Body of pancreas (tissue), 4 donors: ENCODE measurements at regions not wholly inside any gene's neighbourhood (a gene's known extent, or its start where the extent isn't known, plus 50 kb on each side); places are given as distances from the start of the nearest gene placed in this dataset.

ENCODE experiments used
- ATAC-seq: fragments of 150-250 bp; one replicate; pipeline ENCODE4 v1.9.1; 2016
- DNase-seq, 4 donors: peaks; one replicate each; pipeline ENCODE4 v3.0.0-alpha.2; 2019
- H3K27ac ChIP-seq, 4 donors: fragments of 200-600 bp; sonication (generic); 1 replicate in 3 of 4; 2 replicates in 1 of 4; pipeline versions ENCODE4 v1.5.1 to v1.6.1; 2016 to 2019; ENCODE audit warnings: mild to moderate bottlenecking in 1 of 4, mixed read lengths in 1 of 4, moderate library complexity in 1 of 4
- H3K27me3 ChIP-seq, 2 donors: fragments of 200-600 bp; sonication (generic); one replicate each; pipeline ENCODE4 v1.6.0; 2016; ENCODE audit warnings: mild to moderate bottlenecking in 1 of 2
- H3K36me3 ChIP-seq, 2 donors: fragments of 200-600 bp; sonication (generic); replicated peaks in 1 of 2; 2 replicates each; pipeline ENCODE4 v1.5.1; 2016; ENCODE audit warnings: low read depth in 2 of 2; ENCODE audit not compliant: insufficient read depth in 1 of 2
- H3K4me1 ChIP-seq: fragments of 200-600 bp; sonication (generic); one replicate; pipeline ENCODE4 v1.6.0; 2016
- H3K4me3 ChIP-seq, 2 donors: fragments of 200-600 bp; sonication (generic); 1 replicate in 1 of 2; 2 replicates in 1 of 2; pipeline ENCODE4 v1.5.1; 2016 to 2019
- H3K9me3 ChIP-seq, 3 donors: fragments of 200-600 bp; sonication (generic); 1 replicate in 2 of 3; 2 replicates in 1 of 3; pipeline ENCODE4 v1.5.1; 2016
- POLR2A ChIP-seq, 3 donors: fragments of 450-650 bp; IDR thresholded peaks; one replicate each; pipeline ENCODE4 v1.6.1; 2016; ENCODE audit warnings: antibody characterized with exemption in 3 of 3, mild to moderate bottlenecking in 2 of 3
- WGBS, 2 donors: methylation state at CpG; one replicate each; pipeline ENCODE4 v1.1.5; 2017; 5-methylcytosine and 5-hydroxymethylcytosine counted together
- intact Hi-C: fragments of 100-400 bp; cut with DNase I; formaldehyde crosslinking; loops from one replicate; pipeline ENCODE4 v1.15.1; 2023
- TF ChIP-seq, protein P1 (sequence below), 7 experiments: fragments of 450-650 bp in 4 of 7; fragments of 200-600 bp in 3 of 7; sonication (generic) in 3 of 7; IDR thresholded peaks; one replicate each; pipeline ENCODE4 v1.5.1; 2016 to 2019; ENCODE audit warnings: antibody characterized with exemption in 7 of 7

DNA sequence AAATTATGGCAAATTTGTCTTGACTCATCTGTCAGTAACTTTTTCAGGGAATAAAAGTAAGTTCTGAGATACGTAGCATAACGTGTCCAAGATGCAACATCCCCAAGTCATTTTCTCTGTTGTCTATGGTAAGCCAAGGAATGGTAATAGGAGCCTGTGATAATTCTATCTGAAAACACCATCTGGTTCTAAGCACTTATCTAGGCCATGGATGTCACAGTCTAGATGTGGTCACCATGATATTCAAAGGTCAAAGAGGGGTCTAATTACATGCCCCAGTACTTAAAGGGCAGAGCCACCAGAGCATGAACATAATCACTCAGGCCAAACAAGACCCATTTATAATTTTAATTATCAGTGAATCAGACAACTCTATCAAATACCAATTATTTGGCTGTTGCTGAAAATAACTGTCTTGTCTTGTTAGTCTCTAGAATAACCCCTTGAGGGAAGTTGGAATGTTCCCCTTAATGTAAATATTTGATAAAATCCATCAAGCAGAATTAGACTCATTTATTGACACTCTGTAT, 225.1 kb upstream of the MPPED2 start:
- 73% methylated on average over 2 of the region's 2 CpGs for WGBS, 2 donors
- no peak overlapping the region for H3K27ac ChIP-seq
- no peaks in the 10 kb centered on the region for H3K36me3 ChIP-seq
- H3K27me3 ChIP-seq: no peaks in the 10 kb centered on the region
- intact Hi-C loops: no loop called here
- H3K4me1 ChIP-seq: no peaks in the 10 kb centered on the region
- ATAC-seq (no peak), DNase-seq (no peak)
- H3K9me3 ChIP-seq: no peaks in the 10 kb centered on the region
- TF ChIP-seq, protein P1, sequence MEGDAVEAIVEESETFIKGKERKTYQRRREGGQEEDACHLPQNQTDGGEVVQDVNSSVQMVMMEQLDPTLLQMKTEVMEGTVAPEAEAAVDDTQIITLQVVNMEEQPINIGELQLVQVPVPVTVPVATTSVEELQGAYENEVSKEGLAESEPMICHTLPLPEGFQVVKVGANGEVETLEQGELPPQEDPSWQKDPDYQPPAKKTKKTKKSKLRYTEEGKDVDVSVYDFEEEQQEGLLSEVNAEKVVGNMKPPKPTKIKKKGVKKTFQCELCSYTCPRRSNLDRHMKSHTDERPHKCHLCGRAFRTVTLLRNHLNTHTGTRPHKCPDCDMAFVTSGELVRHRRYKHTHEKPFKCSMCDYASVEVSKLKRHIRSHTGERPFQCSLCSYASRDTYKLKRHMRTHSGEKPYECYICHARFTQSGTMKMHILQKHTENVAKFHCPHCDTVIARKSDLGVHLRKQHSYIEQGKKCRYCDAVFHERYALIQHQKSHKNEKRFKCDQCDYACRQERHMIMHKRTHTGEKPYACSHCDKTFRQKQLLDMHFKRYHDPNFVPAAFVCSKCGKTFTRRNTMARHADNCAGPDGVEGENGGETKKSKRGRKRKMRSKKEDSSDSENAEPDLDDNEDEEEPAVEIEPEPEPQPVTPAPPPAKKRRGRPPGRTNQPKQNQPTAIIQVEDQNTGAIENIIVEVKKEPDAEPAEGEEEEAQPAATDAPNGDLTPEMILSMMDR (IDR thresholded peaks at IDR 0.05): no peak
- TF ChIP-seq POLR2A (IDR thresholded peaks at IDR 0.05): no peak
- no peak overlapping the region for H3K4me3 ChIP-seq

DNA sequence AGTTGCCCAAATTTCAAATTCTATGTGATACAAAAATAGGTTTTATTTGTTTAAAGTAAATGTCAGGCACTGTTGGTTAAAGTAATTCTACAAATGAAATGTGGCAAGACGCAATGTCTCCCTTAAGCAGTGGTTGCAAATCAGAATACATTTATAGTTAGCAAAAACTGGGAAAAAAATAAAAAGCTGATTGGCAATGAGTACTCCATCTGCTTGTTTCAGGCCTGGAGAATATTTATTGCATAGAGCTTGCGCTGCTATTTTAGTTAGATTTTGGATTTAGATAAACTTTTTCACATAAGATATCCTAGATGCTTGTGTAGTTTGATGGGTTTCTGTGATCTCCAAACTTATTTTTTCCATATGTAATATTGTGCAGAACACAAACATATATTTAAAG, 224.0 kb upstream of the MPPED2 start:
- Histone ChIP-seq H3K4me1 (no peaks in the 10 kb centered on the region), H3K36me3 (no peaks in the 10 kb centered on the region), H3K27me3 (no peaks in the 10 kb centered on the region), H3K27ac (no peak overlapping the region), H3K4me3 (no peak overlapping the region), H3K9me3 (no peaks in the 10 kb centered on the region)
- no peak for TF ChIP-seq POLR2A (IDR thresholded peaks at IDR 0.05)
- TF ChIP-seq, protein P1 (IDR thresholded peaks at IDR 0.05): no peak
- DNase-seq (no peak), ATAC-seq (no peak)
- WGBS, 2 donors: 89 to 93% methylated on average over 2 of the region's 2 CpGs
- intact Hi-C loops: no loop called here

DNA sequence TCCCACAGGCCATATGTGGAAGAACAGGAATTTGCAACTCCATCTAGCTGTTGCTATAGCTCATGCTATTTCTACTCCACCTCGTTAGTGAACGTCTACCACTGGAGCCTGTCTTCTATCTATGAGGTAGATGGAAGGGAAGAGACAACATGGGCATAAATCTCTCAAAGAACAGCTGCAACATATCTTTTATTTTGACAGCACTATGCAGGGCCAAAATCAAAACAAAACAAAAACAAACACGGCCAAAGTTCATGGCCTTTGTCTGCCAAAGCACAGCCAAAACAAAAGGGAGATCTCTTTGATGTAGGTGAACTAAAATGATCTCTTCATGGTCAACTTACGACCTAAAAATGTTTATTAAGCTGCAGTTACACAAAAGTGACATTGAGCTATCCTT, 215.2 kb upstream of the MPPED2 start:
- no peak for ATAC-seq
- TF ChIP-seq, protein P1 (IDR thresholded peaks at IDR 0.05): no peak
- no peak for TF ChIP-seq POLR2A (IDR thresholded peaks at IDR 0.05)
- no peak overlapping the region for H3K4me3 ChIP-seq
- H3K9me3 ChIP-seq: no peaks in the 10 kb centered on the region
- DNase-seq: no peak
- no peaks in the 10 kb centered on the region for H3K27me3 ChIP-seq
- intact Hi-C loops: no loop called here
- no peak overlapping the region for H3K27ac ChIP-seq
- H3K4me1 ChIP-seq: no peaks in the 10 kb centered on the region
- no peaks in the 10 kb centered on the region for H3K36me3 ChIP-seq
- WGBS, 2 donors: 32 to 38% methylated on average over 4 of the region's 4 CpGs

DNA sequence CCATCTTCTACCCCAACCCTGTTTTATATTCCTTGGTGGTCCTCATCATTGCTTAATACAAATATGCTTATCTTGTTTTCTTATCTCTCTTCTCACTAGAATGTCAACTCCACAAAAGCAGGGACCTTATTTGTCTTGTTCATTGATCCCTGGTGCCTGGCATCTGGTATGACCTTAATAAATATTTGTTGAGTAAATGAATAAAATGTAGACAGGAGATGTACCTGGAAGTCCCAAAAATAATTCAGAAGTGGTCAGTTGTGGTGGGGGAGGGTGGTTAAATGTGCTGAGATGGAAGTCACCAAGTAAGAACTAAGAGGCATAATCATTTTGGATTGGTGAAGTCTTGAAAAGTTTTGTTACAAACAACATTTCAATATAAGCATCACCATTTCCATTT, 214.8 kb upstream of the MPPED2 start:
- H3K9me3 ChIP-seq: no peaks in the 10 kb centered on the region
- no peaks in the 10 kb centered on the region for H3K36me3 ChIP-seq
- TF ChIP-seq POLR2A (IDR thresholded peaks at IDR 0.05): no peak
- TF ChIP-seq, protein P1 (IDR thresholded peaks at IDR 0.05): no peak
- DNase-seq (no peak), ATAC-seq (no peak)
- no peaks in the 10 kb centered on the region for H3K4me1 ChIP-seq
- H3K27me3 ChIP-seq: no peaks in the 10 kb centered on the region
- no peak overlapping the region for H3K4me3 ChIP-seq
- H3K27ac ChIP-seq: no peak overlapping the region
- intact Hi-C loops: no loop called here

DNA sequence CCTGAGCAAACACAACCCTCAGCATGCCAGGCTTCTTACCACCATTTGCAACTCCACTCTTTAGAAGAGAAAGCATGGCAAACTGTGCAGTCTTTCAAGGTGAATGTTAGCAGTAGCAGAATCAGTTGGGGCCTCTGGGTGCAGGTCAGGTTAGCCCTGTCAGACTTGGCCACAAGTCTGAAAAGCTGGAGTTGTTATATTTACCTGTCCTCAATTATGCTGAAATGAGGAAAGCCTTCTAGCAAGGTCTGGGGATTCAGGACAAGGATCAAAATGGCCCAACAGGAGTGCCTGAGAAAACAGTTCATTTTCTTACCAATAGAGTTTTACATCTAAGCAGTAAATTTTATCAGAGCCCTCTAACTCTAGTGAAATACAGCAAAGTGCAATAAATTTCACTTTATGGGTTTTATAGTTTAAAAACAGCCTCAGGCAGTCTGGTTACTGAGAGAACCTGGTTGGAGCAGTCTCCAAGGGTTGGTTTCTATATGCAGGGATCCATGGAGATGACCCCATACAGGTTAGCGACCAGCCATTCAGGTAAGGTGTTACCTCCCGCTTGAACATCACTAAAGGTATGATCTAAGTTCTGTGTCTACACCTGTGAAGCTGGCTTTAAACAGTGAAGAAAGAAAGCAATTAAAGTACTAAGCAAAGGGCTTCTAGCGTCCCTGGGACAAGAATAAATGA, 212.5 kb upstream of the MPPED2 start:
- no peaks in the 10 kb centered on the region for H3K4me1 ChIP-seq
- WGBS, 2 donors: 73 to 85% methylated on average over 3 of the region's 3 CpGs

More for the DNA sequence above, 212.5 kb upstream of the MPPED2 start:
- DNase-seq (no peak), ATAC-seq (no peak)
- no peaks in the 10 kb centered on the region for H3K27me3 ChIP-seq
- intact Hi-C loops: no loop called here
- no peak overlapping the region for H3K4me3 ChIP-seq
- TF ChIP-seq POLR2A (IDR thresholded peaks at IDR 0.05): no peak
- TF ChIP-seq, protein P1 (IDR thresholded peaks at IDR 0.05): no peak
- H3K9me3 ChIP-seq: no peaks in the 10 kb centered on the region
- H3K36me3 ChIP-seq: no peaks in the 10 kb centered on the region
- H3K27ac ChIP-seq: no peak overlapping the region
